Cardiac fibroblast (primary cell): ENCODE measurements at regions not wholly inside any gene's neighbourhood (a gene's known extent, or its start where the extent isn't known, plus 50 kb on each side); places are given as distances from the start of the nearest gene placed in this dataset.
A peak's percentile ranks its signal among the peaks of the same experiment; 100 is the strongest.
"Not testable (repeated sequence)": the region's sequence is repeated elsewhere in the genome, so short reads cannot be mapped to it uniquely, and the experiment has no call there.

Experiments used
- DNase-seq, 2 donors: peaks; one replicate each; pipeline versions ENCODE4 v3.0.0 to v3.0.0-alpha.2; 2010; ENCODE audit warnings: low read depth in 2 of 2
- H3K4me3 ChIP-seq, 2 donors: replicated peaks in 1 of 2; 1 replicate in 1 of 2; 2 replicates in 1 of 2; pipeline ENCODE4 v1.5.1; 2011; ENCODE audit warnings: low read depth in 2 of 2, low read length in 2 of 2, mild to moderate bottlenecking in 2 of 2, moderate library complexity in 1 of 2
- TF ChIP-seq, protein P1 (sequence below): IDR thresholded peaks from one replicate; pipeline ENCODE4 v1.5.1; 2011; ENCODE audit warnings: low read depth, mild to moderate bottlenecking, low read length, inconsistent platforms

DNA sequence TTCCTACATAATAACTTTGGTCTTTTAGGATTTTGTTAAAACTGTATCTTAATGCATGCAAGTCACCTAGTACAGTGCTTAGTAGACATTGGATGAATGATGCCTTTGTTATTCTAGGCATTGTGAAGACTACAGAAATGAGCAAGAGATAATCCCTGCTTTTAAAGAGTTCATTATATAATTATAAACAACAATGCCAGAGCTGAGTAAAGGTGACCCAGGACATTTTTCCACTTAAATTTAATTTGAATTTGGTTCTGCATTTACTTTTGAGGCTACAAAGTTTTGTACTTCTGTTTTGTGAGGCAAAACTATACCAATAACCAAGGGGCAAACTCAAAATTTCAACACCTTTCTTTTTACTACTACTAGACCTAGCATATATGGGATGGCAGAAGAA, 182.0 kb upstream of the SESN3 start:
- TF ChIP-seq, protein P1, sequence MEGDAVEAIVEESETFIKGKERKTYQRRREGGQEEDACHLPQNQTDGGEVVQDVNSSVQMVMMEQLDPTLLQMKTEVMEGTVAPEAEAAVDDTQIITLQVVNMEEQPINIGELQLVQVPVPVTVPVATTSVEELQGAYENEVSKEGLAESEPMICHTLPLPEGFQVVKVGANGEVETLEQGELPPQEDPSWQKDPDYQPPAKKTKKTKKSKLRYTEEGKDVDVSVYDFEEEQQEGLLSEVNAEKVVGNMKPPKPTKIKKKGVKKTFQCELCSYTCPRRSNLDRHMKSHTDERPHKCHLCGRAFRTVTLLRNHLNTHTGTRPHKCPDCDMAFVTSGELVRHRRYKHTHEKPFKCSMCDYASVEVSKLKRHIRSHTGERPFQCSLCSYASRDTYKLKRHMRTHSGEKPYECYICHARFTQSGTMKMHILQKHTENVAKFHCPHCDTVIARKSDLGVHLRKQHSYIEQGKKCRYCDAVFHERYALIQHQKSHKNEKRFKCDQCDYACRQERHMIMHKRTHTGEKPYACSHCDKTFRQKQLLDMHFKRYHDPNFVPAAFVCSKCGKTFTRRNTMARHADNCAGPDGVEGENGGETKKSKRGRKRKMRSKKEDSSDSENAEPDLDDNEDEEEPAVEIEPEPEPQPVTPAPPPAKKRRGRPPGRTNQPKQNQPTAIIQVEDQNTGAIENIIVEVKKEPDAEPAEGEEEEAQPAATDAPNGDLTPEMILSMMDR = no peak

DNA sequence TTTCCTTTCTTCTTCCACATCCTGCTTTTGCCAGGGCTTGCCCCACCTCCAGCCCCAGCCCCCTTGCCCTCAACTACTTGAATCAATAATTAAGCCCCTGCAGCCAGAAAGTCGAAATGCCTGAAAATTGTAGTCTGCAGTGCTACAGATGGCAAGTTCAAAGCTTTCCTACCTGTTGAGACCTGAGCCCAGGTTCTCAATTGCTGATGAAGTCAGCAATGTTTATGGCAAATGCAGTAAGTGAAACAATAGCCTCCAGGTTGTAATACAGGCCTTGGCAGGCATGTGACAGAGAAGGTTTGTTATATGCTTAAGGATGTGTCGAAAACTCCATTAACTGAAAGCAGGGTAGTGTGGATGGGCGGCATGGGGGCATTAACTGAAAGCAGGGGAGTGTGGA, 181.1 kb upstream of the SESN3 start:
- DNase-seq = no peak
- TF ChIP-seq, protein P1 = no peak
- no peak overlapping the region for H3K4me3 ChIP-seq

More for the DNA sequence above, 182.0 kb upstream of the SESN3 start:
- no peak overlapping the region for H3K4me3 ChIP-seq
- DNase-seq = no peak

DNA sequence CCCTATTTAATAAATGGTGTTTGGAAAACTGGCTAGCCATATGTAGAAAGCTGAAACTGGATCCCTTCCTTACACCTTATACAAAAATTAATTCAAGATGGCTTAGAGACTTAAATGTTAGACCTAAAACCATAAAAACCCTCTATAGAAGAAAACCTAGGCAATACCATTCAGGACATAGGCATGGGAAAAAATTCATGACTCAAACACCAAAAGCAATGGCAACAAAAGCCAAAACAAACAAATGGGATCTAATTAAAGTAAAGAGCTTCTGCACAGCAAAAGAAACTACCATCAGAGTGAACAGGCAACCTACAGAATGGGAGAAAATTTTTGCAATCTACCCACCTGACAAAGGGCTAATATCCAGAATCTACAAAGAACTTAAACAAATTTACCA, 179.7 kb upstream of the SESN3 start:
- peak in 1 of 2 donors; percentile 22 for DNase-seq
- not testable (repeated sequence) for H3K4me3 ChIP-seq

DNA sequence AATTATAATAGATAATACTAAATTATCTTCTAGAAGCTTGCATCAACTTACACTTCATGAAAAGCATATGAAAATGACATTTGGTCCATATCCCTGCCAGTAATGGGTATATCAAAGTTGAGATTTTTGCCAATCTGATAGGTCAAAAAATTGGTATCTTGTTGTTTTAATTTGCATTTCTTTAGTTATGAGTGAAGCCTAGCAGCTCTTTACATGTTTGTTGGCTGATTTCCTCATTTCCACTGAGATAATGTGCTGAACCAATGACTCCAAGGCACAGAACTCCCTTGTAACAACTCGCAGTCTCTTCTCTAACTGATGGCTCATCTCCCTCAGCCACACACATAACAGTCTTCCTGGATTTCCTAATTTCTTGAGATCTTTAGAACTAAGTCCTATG, 175.3 kb upstream of the SESN3 start:
- no peak for DNase-seq
- H3K4me3 ChIP-seq = no peak overlapping the region
- TF ChIP-seq, protein P1 = no peak

DNA sequence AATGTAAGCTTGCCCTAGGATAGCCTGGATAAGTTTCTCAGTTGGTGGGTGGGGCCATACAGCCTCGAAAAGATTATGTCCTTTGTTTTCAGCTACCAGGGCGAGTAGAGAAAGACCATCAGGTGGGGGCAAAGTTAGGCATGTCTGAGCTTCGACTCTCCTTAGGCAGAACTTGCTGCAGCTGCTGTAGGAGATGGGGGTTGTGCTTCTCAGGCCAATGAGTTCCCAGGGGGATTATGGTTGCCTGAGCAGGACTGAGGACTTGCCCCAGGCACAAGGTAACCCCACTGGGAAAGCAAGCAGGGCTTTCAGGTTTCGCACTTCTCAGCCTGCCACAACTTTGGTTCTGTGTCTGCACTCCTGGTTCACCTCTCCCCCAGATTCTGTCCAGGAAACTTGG, 173.4 kb upstream of the SESN3 start:
- no peak overlapping the region for H3K4me3 ChIP-seq
- TF ChIP-seq, protein P1 = no peak
- no peak for DNase-seq

DNA sequence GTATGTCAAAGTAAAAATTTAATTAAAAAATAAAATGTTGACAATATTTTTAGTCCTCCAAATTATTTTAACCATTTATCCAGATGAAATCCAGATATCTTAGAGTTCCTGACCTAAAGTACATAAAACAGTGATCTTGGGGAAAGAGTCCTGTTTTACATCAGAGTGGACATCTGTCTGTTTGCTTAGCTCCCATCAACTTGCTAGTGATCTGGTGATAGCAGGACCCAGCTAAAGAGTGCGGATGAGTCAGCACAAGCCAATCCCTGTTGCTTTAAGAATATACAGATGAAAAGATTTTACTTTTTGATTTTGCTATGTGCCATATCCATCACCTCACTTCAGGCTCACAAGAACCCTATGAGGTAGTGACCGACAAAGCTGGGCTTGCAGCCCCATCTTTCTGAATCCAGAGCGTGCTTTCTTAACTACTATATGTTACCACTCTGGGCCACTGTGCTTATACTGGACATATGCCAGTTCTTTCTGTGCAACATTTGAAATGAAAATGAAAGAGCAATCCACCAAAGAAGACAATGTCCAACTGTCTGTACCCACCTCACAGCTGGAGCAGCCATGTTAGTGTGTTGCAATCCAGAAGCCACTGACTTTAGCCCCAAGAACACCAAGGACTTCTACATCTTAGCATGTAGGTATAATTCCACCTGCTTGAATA, 167.6 kb upstream of the SESN3 start:
- DNase-seq = peak; percentile 19 to 44
- no peak overlapping the region for H3K4me3 ChIP-seq
- TF ChIP-seq, protein P1 = no peak

DNA sequence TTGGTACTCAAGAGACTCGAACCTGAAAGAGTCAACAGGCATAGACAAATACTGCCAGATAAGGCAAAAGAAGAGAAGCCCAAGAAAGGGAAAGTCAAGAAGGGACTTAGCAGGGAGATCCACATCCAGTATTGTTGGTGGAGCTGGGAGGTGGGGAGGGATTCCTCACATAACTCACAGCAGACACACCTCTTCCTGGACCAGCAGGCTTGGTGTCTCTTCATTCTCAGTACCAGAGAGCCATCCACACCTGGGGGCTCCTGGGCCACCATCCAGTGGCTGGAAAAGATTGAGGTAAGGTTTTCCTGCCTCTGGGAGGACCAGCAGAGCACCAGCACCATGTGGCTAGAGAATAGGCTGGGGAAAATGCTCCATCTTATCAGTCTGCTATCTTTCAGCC, 161.6 kb upstream of the SESN3 start:
- TF ChIP-seq, protein P1 = no peak
- no peak for DNase-seq
- H3K4me3 ChIP-seq = no peak overlapping the region
